Upper lobe of left lung (tissue), 6 donors: ENCODE measurements at regions not wholly inside any gene's neighbourhood (a gene's known extent, or its start where the extent isn't known, plus 50 kb on each side); places are given as distances from the start of the nearest gene placed in this dataset.

Experiments
- ATAC-seq, 2 donors: fragments of 200-7000 bp; cut with Tn5 transposase; one replicate each; pipeline ENCODE4 v1.9.1; 2022; ENCODE audit warnings: mild to moderate bottlenecking in 2 of 2, moderate library complexity in 2 of 2; ENCODE audit not compliant: low FRiP score in 2 of 2
- DNase-seq, 2 donors: peaks; one replicate each; pipeline ENCODE4 v3.0.0-alpha.2; 2019 to 2020
- H3K27ac ChIP-seq, 4 donors: fragments of 200-600 bp; sonication (generic); one replicate each; pipeline ENCODE4 v1.5.1; 2016 to 2019
- H3K27me3 ChIP-seq, 4 donors: fragments of 200-600 bp; sonication (generic); one replicate each; pipeline ENCODE4 v1.5.1; 2017 to 2019
- H3K36me3 ChIP-seq, 4 donors: fragments of 200-600 bp; sonication (generic); one replicate each; pipeline ENCODE4 v1.5.1; 2016 to 2019
- H3K4me1 ChIP-seq, 4 donors: fragments of 200-600 bp; sonication (generic); one replicate each; pipeline ENCODE4 v1.5.1; 2018 to 2019
- H3K4me3 ChIP-seq, 4 donors: fragments of 200-600 bp; sonication (generic); one replicate each; pipeline ENCODE4 v1.5.1; 2017 to 2019; ENCODE audit warnings: mild to moderate bottlenecking in 2 of 4, moderate library complexity in 1 of 4
- H3K9me3 ChIP-seq, 4 donors: fragments of 200-600 bp; sonication (generic); one replicate each; pipeline ENCODE4 v1.5.1; 2018 to 2019
- CTCF ChIP-seq, 6 experiments: fragments of 450-650 bp in 4 of 6; fragments of 200-600 bp in 2 of 6; sonication (generic) in 2 of 6; IDR thresholded peaks; one replicate each; pipeline ENCODE4 v1.5.1; 2016 to 2019; ENCODE audit warnings: antibody characterized with exemption in 6 of 6
- EP300 ChIP-seq, 4 donors: sonication (generic); formaldehyde crosslinking; IDR thresholded peaks; one replicate each; pipeline ENCODE4 v1.5.1; 2017; ENCODE audit warnings: antibody characterized with exemption in 4 of 4, control low read depth in 2 of 4
- POLR2A ChIP-seq, 4 donors: fragments of 450-650 bp; IDR thresholded peaks; one replicate each; pipeline ENCODE4 v1.5.1; 2016 to 2017; ENCODE audit warnings: antibody characterized with exemption in 4 of 4, mild to moderate bottlenecking in 2 of 4
- POLR2AphosphoS5 ChIP-seq, 2 donors: sonication (generic); formaldehyde crosslinking; IDR thresholded peaks; one replicate each; pipeline ENCODE4 v1.5.1; 2017; ENCODE audit warnings: antibody characterized with exemption in 2 of 2
- WGBS, 2 donors: methylation state at CpG; one replicate each; pipeline ENCODE4 v1.1.5; 2017 to 2018; 5-methylcytosine and 5-hydroxymethylcytosine counted together
- donor health status: DM: no; HTN: no; CAD: no; lungs with moderate emphysema.
- donor health status: DM: no; HTN: yes; CAD: no; lungs with severe emphysema.

GRCh38 chr15:96253006-96253747, 77.3 kb upstream of the NR2F2 start:
- H3K36me3 ChIP-seq = no peaks in the 10 kb centered on the region
- DNase-seq (no peak), ATAC-seq (no peak)
- H3K4me3 ChIP-seq = no peak overlapping the region
- H3K4me1 ChIP-seq = no peaks in the 10 kb centered on the region
- no peaks in the 10 kb centered on the region for H3K9me3 ChIP-seq
- TF ChIP-seq POLR2A (IDR thresholded peaks at IDR 0.05) = no peak
- TF ChIP-seq POLR2AphosphoS5 (IDR thresholded peaks at IDR 0.05) = no peak
- TF ChIP-seq CTCF (IDR thresholded peaks at IDR 0.05) = no peak
- no peak for TF ChIP-seq EP300 (IDR thresholded peaks at IDR 0.05)
- H3K27me3 ChIP-seq = no peaks in the 10 kb centered on the region
- H3K27ac ChIP-seq = no peak overlapping the region
- WGBS, 2 donors = 76 to 79% methylated on average over 7 of the region's 7 CpGs

DNA sequence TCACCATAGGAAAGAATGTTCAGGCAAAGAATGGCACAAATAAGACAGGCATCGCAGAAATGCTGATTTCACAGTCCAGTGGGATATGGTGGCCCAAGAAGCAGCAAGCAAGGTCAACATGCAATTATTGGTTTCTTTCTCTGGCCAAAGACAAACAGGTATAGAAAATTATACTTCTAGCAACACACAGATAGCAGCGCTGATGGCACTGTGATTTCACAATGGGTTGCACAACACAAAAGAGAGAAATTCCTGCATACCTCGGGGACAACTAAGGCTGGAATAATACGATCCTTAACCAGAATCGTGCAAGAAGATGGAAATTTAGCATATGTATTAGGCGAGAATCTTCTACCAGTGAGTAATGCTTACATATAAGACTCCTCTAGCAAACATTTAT, 76.3 kb upstream of the NR2F2 start:
- no peaks in the 10 kb centered on the region for H3K4me1 ChIP-seq
- H3K9me3 ChIP-seq = no peaks in the 10 kb centered on the region
- no peak overlapping the region for H3K4me3 ChIP-seq
- WGBS, 2 donors = 88% methylated on average over 6 of the region's 6 CpGs
- no peak for ATAC-seq
- TF ChIP-seq EP300 (IDR thresholded peaks at IDR 0.05) (no peak), POLR2A (IDR thresholded peaks at IDR 0.05) (no peak), POLR2AphosphoS5 (IDR thresholded peaks at IDR 0.05) (no peak), CTCF (IDR thresholded peaks at IDR 0.05) (no peak)
- no peaks in the 10 kb centered on the region for H3K36me3 ChIP-seq
- H3K27me3 ChIP-seq = no peaks in the 10 kb centered on the region
- DNase-seq = no peak
- no peak overlapping the region for H3K27ac ChIP-seq

DNA sequence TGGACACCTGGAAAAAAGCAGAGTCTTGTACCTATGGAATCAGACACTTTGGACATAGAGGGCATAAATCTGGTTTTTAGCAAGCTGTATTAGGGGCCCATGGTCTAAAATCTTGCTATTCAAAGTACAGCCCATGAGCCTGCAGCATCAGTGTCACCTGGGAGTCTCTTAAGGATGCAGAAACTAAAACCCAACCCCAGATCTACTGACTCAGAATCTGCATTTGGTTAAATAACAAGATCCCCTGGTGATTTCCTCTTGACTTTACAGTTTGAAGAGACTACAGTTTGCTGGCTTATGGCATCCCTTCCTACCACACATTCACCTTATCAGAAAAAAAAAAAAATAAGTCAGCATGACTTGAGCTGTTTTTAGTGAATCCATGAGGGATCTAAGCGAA, 74.9 kb upstream of the NR2F2 start:
- no peaks in the 10 kb centered on the region for H3K9me3 ChIP-seq
- ATAC-seq = no peak
- no peaks in the 10 kb centered on the region for H3K4me1 ChIP-seq
- no peaks in the 10 kb centered on the region for H3K27me3 ChIP-seq
- WGBS, 2 donors = 89% methylated on average over 1 of the region's 1 CpG
- no peak overlapping the region for H3K4me3 ChIP-seq
- no peaks in the 10 kb centered on the region for H3K36me3 ChIP-seq
- no peak overlapping the region for H3K27ac ChIP-seq
- TF ChIP-seq EP300 (IDR thresholded peaks at IDR 0.05) (no peak), CTCF (IDR thresholded peaks at IDR 0.05) (no peak), POLR2A (IDR thresholded peaks at IDR 0.05) (no peak), POLR2AphosphoS5 (IDR thresholded peaks at IDR 0.05) (no peak)
- DNase-seq = no peak

GRCh38 chr15:96261575-96262034, 68.9 kb upstream of the NR2F2 start:
- Histone ChIP-seq H3K4me1 (peaks cover 6 to 17% (median 8%) of the 10 kb centered on the region in 4 donors), H3K27me3 (no peaks in the 10 kb centered on the region), H3K4me3 (no peak overlapping the region), H3K36me3 (no peaks in the 10 kb centered on the region), H3K9me3 (no peaks in the 10 kb centered on the region), H3K27ac (no peak overlapping the region)
- 31 to 43% methylated on average over 4 of the region's 4 CpGs for WGBS, 2 donors
- DNase-seq = no peak
- TF ChIP-seq POLR2AphosphoS5 (IDR thresholded peaks at IDR 0.05) = no peak
- TF ChIP-seq CTCF (IDR thresholded peaks at IDR 0.05) = no peak
- TF ChIP-seq EP300 (IDR thresholded peaks at IDR 0.05) = no peak
- no peak for TF ChIP-seq POLR2A (IDR thresholded peaks at IDR 0.05)
- ATAC-seq = no peak

DNA sequence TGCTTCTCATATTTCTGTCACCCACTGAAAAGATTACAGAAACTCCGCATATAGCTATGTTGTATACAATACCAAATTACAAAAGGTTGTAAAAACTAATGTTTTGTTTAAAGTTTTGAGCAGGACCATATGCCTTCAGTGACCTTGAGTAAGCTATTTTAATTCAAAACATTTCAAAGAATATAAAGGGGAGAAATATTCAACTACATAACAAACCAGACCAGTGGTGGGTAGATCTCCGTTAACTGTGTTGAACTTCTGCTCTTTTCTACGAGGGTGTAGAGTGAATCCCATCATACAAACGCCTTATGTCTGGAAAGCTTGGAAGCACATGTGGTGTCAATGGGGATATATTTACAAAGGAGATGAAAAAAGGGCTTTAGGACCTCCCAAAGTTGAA, 68.4 kb upstream of the NR2F2 start:
- ATAC-seq = no peak
- 57 to 69% methylated on average over 4 of the region's 4 CpGs for WGBS, 2 donors
- Histone ChIP-seq H3K9me3 (no peaks in the 10 kb centered on the region), H3K36me3 (no peaks in the 10 kb centered on the region), H3K4me3 (no peak overlapping the region), H3K27me3 (no peaks in the 10 kb centered on the region), H3K27ac (no peak overlapping the region), H3K4me1 (peaks cover 6 to 17% (median 8%) of the 10 kb centered on the region in 4 donors)
- no peak for DNase-seq
- TF ChIP-seq POLR2A (IDR thresholded peaks at IDR 0.05) (no peak), POLR2AphosphoS5 (IDR thresholded peaks at IDR 0.05) (no peak), CTCF (IDR thresholded peaks at IDR 0.05) (no peak), EP300 (IDR thresholded peaks at IDR 0.05) (no peak)
